GM21515 (cell line): ENCODE measurements at regions not wholly inside any gene's neighbourhood (a gene's known extent, or its start where the extent isn't known, plus 50 kb on each side); places are given as distances from the start of the nearest gene placed in this dataset.
"Not testable (repeated sequence)": the region's sequence is repeated elsewhere in the genome, so short reads cannot be mapped to it uniquely, and the experiment has no call there.

Experiments
- ATAC-seq: cut with Tn5 transposase; IDR thresholded peaks from one replicate; pipeline ENCODE4 v1.9.1; 2021; ENCODE audit not compliant: unreplicated experiment

DNA sequence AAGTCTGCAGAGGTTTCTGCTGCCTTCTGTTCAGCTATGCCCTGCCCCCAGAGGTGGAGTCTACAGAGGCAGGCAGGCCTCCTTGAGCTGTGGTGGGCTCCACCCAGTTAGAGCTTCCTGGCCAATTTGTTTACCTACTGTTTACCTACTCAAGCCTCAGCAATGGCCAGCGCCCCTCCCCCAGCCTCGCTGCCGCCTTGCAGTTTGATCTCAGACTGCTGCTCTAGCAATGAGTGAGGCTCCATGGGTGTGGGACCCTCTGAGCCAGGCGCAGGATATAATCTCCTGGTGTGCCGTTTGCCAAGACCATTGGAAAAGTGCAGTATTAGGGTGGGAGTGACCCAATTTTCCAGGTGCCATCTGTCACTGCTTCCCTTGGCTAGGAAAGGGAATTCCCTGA lies 1024.9 kb downstream of the PRIM2 start:
- not testable (repeated sequence) for ATAC-seq

DNA sequence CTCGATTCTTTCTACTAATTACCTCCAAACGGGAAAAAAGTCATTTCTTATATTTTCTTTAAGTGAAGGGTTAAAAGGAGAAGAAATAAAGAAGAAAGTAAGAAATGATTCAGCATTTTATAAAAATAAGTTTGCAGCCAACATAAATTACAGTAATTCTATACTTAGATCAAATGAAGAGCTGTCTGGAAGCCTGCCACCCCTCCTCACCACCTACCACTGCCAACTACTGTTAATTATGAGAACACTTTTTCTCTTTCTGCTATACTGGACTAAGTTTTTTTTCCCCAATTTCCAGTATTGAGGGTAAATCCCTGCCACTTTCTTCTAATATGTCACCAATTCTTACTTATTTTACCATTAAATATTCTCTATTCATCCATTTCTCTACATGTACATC lies 1030.1 kb downstream of the PRIM2 start:
- ATAC-seq, result not testable (repeated sequence)

DNA sequence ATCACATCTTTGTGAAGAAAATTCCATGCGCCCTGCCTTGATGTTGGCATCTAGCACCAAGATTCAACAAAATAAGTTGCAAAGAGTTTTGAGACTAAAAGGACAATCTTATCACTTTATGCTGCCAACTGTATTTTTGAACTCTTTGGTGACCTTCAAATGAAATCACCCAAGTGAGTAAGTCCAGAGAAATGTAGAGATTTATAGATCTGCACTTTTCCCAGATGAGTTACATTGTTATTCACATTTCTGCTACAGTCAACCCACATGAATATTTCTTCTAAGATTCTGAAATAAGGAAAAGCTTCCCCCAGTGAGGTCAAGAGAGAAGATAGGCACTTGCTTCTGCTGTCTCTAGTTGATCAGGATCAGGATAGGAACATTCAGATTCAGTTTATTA lies 1034.2 kb downstream of the PRIM2 start:
- ATAC-seq, result not testable (repeated sequence)

DNA sequence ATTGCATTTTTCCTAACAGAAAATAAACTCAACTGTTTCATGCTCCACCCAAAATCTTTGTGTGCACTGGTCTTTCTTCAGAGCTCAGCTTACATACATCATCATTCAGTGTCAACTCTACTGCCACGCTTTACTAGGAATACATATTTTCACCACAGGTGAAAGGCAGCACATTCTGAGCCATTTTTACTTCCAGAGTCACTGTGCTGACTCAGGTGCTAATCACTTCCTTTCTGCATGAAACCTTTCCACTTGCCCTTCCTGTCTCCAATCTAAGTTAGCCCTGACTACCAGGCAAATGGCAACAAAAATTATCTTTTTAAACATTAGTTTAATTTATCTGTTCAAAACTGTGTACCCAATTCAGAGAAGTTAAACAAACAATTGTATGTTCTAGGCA lies 1041.0 kb downstream of the PRIM2 start:
- ATAC-seq, result not testable (repeated sequence)

DNA sequence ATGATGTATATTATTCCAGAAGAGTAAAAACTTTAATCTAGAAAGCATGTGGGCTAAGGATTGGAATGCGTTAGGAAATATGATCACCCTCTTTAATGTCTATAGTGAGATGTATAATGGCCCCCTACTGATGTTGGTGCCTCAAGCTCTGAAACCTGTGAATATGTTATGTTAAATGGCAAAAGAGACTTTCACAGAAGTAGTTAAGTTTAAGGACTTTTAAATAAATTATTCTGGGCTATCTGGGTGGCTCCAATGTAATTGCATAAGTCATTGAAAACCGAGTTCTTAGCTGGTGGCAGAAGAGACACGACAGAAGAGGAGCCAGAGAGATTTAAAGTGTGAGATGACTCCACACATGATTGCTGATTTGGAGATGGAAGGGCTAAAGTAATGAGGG lies 1048.4 kb downstream of the PRIM2 start:
- not testable (repeated sequence) for ATAC-seq

DNA sequence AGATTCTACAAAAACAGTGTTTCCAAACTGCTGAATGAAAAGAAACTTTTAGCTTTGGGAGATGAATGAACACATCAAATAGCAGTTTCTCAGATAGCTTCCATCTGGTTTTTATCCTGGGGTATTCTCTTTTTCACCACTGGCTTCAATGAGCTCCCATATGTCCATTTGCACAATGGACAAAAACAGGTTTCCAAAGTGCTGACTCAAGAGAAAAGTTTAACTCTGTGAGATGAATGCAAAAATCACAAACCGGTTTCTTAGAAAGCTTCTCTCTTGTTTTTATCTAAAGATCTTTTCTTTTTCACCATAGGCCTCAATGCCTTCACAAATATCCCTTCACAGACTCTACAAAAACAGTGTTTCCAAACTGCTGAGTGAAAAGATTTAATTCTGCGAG lies 1089.2 kb downstream of the PRIM2 start:
- ATAC-seq, result not testable (repeated sequence)

DNA sequence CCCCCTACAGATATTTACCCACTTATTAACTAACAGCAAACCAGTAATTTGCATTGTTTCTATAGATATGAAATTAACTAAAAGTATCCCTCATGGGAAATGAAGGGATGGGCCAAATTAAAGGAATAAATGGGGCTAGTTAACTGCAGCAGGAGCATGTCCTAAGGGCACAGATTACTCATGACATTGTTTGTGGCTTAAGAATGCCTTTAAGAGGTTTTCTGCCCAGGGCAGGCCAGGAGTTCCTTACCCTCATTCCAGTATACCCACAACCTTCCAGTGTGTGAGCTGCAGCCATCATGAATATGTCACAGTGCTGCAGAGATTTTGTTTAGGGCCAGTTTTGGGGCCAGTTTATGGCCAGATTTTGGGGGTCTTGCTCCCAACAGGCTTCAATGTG lies 1101.9 kb downstream of the PRIM2 start:
- ATAC-seq, result no peak
